K562 (cell line): ENCODE measurements at regions not wholly inside any gene's neighbourhood (a gene's known extent, or its start where the extent isn't known, plus 50 kb on each side); places are given as distances from the start of the nearest gene placed in this dataset.

Experiments
- ATAC-seq: fragments of 200-7000 bp; cut with Tn5 transposase; 3 replicates; pipeline ENCODE4 v1.9.1; 2020; ENCODE audit warnings: moderate library complexity
- BruUV-seq: library from RNA; stranded (reverse); fragments of 400-500 nt; replicated peaks from 2 replicates; lab custom pipeline; 2021; lab: Mats Ljungman, UMichigan
- CTCF ChIA-PET: fragments of 300-600 bp; formaldehyde crosslinking; extraction: SDS; loops from one replicate; lab custom pipeline; 2021; ENCODE audit warnings: low intra/inter-chr PET ratio; lab: Yijun Ruan, JAX
- POLR2A ChIA-PET: fragments of 300-600, 350-650 bp; sonication (Branson Sonifier 250); formaldehyde crosslinking; extraction: SDS; loops from one replicate; lab custom pipeline; 2021; ENCODE audit warnings: antibody characterized with exemption, inconsistent platforms; lab: Yijun Ruan, JAX
- DNase-seq, 4 experiments: peaks; one replicate each; pipeline versions ENCODE4 v3.0.0 to v3.0.0-alpha.2; 2011 to 2018; ENCODE audit warnings: low spot score in 3 of 4, mixed read lengths in 3 of 4; ENCODE audit errors: extremely low read depth in 1 of 4
- FAIRE-seq: peaks from 2 replicates; lab custom pipeline; 2011; peaks lifted over from hg19 to GRCh38; lab: Jason Lieb, UNC
- H2AFZ ChIP-seq: 2 replicates; pipeline ENCODE4 v1.6.0; 2011; ENCODE audit warnings: low read depth, low read length, control low read depth, inconsistent platforms
- H3K27ac ChIP-seq: fragments of 200-600 bp; 3 replicates; pipeline ENCODE4 v1.8.0; 2011; ENCODE audit warnings: low read depth, mild to moderate bottlenecking, control low read depth, inconsistent platforms, low read length, moderate library complexity, mixed read lengths; ENCODE audit errors: extremely low read depth
- H3K27me3 ChIP-seq, 2 experiments: fragments of 300-600 bp in 1 of 2; 2 replicates in 1 of 2; 3 replicates in 1 of 2; pipeline versions ENCODE4 v1.6.0 to v1.8.0; 2011; ENCODE audit warnings: inconsistent platforms in 2 of 2, low read length in 2 of 2, mild to moderate bottlenecking in 1 of 2, mixed read lengths in 1 of 2, moderate library complexity in 1 of 2; ENCODE audit not compliant: control insufficient read depth in 2 of 2, insufficient read depth in 2 of 2
- H3K36me3 ChIP-seq: fragments of 300-600 bp; 3 replicates; pipeline ENCODE4 v1.8.0; 2011; ENCODE audit warnings: mild to moderate bottlenecking, low read length, inconsistent platforms; ENCODE audit not compliant: control insufficient read depth, insufficient read depth
- H3K4me1 ChIP-seq, 2 experiments: fragments of 200-600 bp in 1 of 2; replicated peaks in 1 of 2; 2 replicates in 1 of 2; 3 replicates in 1 of 2; pipeline versions ENCODE4 v1.5.1 to v1.8.0; 2011; ENCODE audit warnings: inconsistent platforms in 2 of 2, low read length in 2 of 2, mild to moderate bottlenecking in 1 of 2, mixed read lengths in 1 of 2, moderate library complexity in 1 of 2; ENCODE audit not compliant: control insufficient read depth in 2 of 2, insufficient read depth in 2 of 2
- H3K4me2 ChIP-seq: 2 replicates; pipeline ENCODE4 v1.6.1; 2011; ENCODE audit warnings: low read length, control low read depth, inconsistent platforms, mixed read lengths; ENCODE audit not compliant: insufficient read depth
- H3K4me3 ChIP-seq: fragments of 200-600 bp; sonication (generic), shearing (Covaris generic); 2 replicates; pipeline ENCODE4 v1.5.1; 2016; ENCODE audit warnings: control low read depth, inconsistent platforms
- H3K79me2 ChIP-seq: fragments of 200-600 bp; 3 replicates; pipeline ENCODE4 v1.8.0; 2011; ENCODE audit warnings: low read length, inconsistent platforms; ENCODE audit not compliant: control insufficient read depth, insufficient read depth
- H3K9ac ChIP-seq, 2 experiments: 2 replicates each; pipeline versions ENCODE4 v1.6.0 to v1.6.1; 2011; ENCODE audit warnings: low read depth in 2 of 2, low read length in 2 of 2, control low read depth in 1 of 2, inconsistent platforms in 1 of 2, mild to moderate bottlenecking in 1 of 2, mixed read lengths in 1 of 2; ENCODE audit not compliant: insufficient read depth in 1 of 2
- H3K9me1 ChIP-seq: one replicate; pipeline ENCODE4 v1.6.0; 2011; ENCODE audit warnings: inconsistent platforms, mild to moderate bottlenecking, low read length, moderate library complexity; ENCODE audit not compliant: control insufficient read depth, insufficient read depth
- H3K9me3 ChIP-seq: replicated peaks from 2 replicates; pipeline ENCODE4 v1.5.1; 2011; ENCODE audit warnings: low read depth, low read length, inconsistent platforms; ENCODE audit not compliant: control insufficient read depth, insufficient read depth
- H4K20me1 ChIP-seq: replicated peaks from 2 replicates; pipeline ENCODE4 v1.6.1; 2011; ENCODE audit warnings: low read length, inconsistent platforms, mixed read lengths; ENCODE audit not compliant: control insufficient read depth, insufficient read depth
- CBX1 ChIP-seq: sonication (generic); IDR thresholded peaks from 2 replicates; pipeline ENCODE4 v1.6.1; 2016; ENCODE audit warnings: antibody characterized with exemption, low read depth, mild to moderate bottlenecking
- ETV5 ChIP-seq: sonication (generic); formaldehyde crosslinking; IDR thresholded peaks from 2 replicates; pipeline ENCODE4 v1.4.0; 2020; ENCODE audit warnings: low read depth, mild to moderate bottlenecking, missing genetic modification reagents
- HNRNPUL1 ChIP-seq: fragments of 200-400 bp; formaldehyde crosslinking; IDR thresholded peaks from 2 replicates; pipeline ENCODE4 v1.6.1; 2017; ENCODE audit warnings: low read length
- KDM5B ChIP-seq: fragments of 200-600 bp; sonication (generic); IDR thresholded peaks from 2 replicates; pipeline ENCODE4 v1.6.1; 2012; ENCODE audit warnings: low read depth, mild to moderate bottlenecking, moderate library complexity, low read length, control low read depth, inconsistent platforms; ENCODE audit not compliant: insufficient replicate concordance
- POLR2AphosphoS5 ChIP-seq: IDR thresholded peaks from 2 replicates; pipeline ENCODE4 v1.6.1; 2011; ENCODE audit warnings: mild to moderate bottlenecking, low read depth, low read length, moderate library complexity; ENCODE audit not compliant: control insufficient read depth, insufficient read depth
- RUNX1 ChIP-seq: sonication (generic); IDR thresholded peaks from 2 replicates; pipeline ENCODE4 v1.6.1; 2016; ENCODE audit warnings: antibody characterized with exemption, low read depth
- SAFB ChIP-seq: fragments of 200-400 bp; formaldehyde crosslinking; IDR thresholded peaks from 2 replicates; pipeline ENCODE4 v1.6.1; 2017; ENCODE audit warnings: low read depth, low read length, borderline replicate concordance
- TAF15 ChIP-seq: fragments of 200-400 bp; formaldehyde crosslinking; IDR thresholded peaks from 2 replicates; pipeline ENCODE4 v1.6.1; 2017; ENCODE audit warnings: mild to moderate bottlenecking, low read depth, low read length, moderate library complexity
- TCF7 ChIP-seq: sonication (generic); IDR thresholded peaks from 2 replicates; pipeline ENCODE4 v1.6.1; 2016; ENCODE audit warnings: antibody characterized with exemption, borderline replicate concordance
- ZNF444 ChIP-seq: fragments of 250-450 bp; sonication (Bioruptor Pico); IDR thresholded peaks from 2 replicates; pipeline ENCODE4 v1.4.0; 2020; ENCODE audit warnings: mild to moderate bottlenecking, moderate library complexity
- ZNF778 ChIP-seq: fragments of 450-650 bp; formaldehyde crosslinking; IDR thresholded peaks from 2 replicates; pipeline ENCODE4 v1.4.0; 2020; ENCODE audit warnings: mild to moderate bottlenecking, moderate library complexity
- WGBS: fragments of 100-300 bp; shearing (Covaris generic); methylation state at CpG from one replicate; pipeline ENCODE4 v1.1.6; 2016; ENCODE audit warnings: low coverage, mixed read lengths; ENCODE audit not compliant: insufficient coverage; ENCODE audit errors: missing lambda C conversion rate; 5-methylcytosine and 5-hydroxymethylcytosine counted together
- in situ Hi-C: fragments of 300-500 bp; cut with MboI; formaldehyde crosslinking; loops from 4 replicates; pipeline ENCODE4 v1.15.0; 2018; ENCODE audit warnings: inconsistent platforms, mixed read lengths
- intact Hi-C: fragments of 100-400 bp; cut with micrococcal nuclease; formaldehyde crosslinking; loops from 2 replicates; pipeline ENCODE4 v1.14.2; 2022
- TF ChIP-seq, protein P1 (sequence below): fragments of 250-450 bp; sonication (Bioruptor Pico); IDR thresholded peaks from 2 replicates; pipeline ENCODE4 v1.5.0; 2020; ENCODE audit warnings: mild to moderate bottlenecking, borderline replicate concordance

DNA sequence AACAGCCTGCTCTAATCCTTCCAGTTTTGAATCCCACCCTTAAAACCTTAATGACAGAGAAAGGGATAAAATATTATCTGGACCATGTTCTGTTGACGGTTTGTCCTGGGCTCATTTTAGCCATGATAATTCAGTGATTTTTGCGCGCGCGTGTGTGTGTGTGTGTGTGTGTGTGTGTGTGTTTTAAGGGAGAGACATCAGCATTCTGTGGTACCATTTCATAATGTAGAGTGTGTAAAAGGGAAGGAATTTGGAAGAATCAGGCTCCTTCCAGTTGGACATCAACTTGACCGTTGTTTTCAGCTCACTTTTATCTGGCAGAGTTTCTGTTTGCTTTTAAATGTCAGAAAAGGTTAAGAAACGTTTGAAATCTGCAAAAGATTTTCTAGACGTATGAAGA lies 535.5 kb downstream of the TNS1 start:
- in situ Hi-C loops (no loop called here), intact Hi-C loops (no loop called here)
- Histone ChIP-seq H2AFZ (no peak overlapping the region), H3K4me2 (no peak overlapping the region), H3K9me1 (no peaks in the 10 kb centered on the region), H3K27me3 (no peaks in the 10 kb centered on the region), H3K79me2 (no peaks in the 10 kb centered on the region), H3K27ac (no peak overlapping the region), H3K9ac (no peak overlapping the region), H3K4me1 (no peaks in the 10 kb centered on the region), H3K9me3 (no peaks in the 10 kb centered on the region), H3K4me3 (no peak overlapping the region), H3K36me3 (no peaks in the 10 kb centered on the region), H4K20me1 (no peaks in the 10 kb centered on the region)
- DNase-seq = no peak
- POLR2A ChIA-PET = no interaction called here
- BruUV-seq = no TSS peak
- TF ChIP-seq SAFB (no peak), TCF7 (no peak), ZNF778 (CRISPR knock-in tag) (no peak), POLR2AphosphoS5 (no peak), CBX1 (no peak), KDM5B (no peak), HNRNPUL1 (no peak), ETV5 (CRISPR knock-in tag) (no peak), RUNX1 (no peak), TAF15 (no peak), ZNF444 (CRISPR knock-in tag) (no peak)
- TF ChIP-seq, protein P1, sequence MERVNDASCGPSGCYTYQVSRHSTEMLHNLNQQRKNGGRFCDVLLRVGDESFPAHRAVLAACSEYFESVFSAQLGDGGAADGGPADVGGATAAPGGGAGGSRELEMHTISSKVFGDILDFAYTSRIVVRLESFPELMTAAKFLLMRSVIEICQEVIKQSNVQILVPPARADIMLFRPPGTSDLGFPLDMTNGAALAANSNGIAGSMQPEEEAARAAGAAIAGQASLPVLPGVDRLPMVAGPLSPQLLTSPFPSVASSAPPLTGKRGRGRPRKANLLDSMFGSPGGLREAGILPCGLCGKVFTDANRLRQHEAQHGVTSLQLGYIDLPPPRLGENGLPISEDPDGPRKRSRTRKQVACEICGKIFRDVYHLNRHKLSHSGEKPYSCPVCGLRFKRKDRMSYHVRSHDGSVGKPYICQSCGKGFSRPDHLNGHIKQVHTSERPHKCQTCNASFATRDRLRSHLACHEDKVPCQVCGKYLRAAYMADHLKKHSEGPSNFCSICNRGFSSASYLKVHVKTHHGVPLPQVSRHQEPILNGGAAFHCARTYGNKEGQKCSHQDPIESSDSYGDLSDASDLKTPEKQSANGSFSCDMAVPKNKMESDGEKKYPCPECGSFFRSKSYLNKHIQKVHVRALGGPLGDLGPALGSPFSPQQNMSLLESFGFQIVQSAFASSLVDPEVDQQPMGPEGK (CRISPR knock-in tag) = no peak
- 0% methylated on average over 7 of the region's 8 CpGs for WGBS
- ATAC-seq = no peak
- CTCF ChIA-PET = no interaction called here
- no peak for FAIRE-seq
